IMR-90 (cell line): ENCODE measurements at regions not wholly inside any gene's neighbourhood (a gene's known extent, or its start where the extent isn't known, plus 50 kb on each side); places are given as distances from the start of the nearest gene placed in this dataset.

Experiments
- CHD1 ChIP-seq: IDR thresholded peaks from 2 replicates; pipeline ENCODE4 v1.6.1; 2012; ENCODE audit warnings: low read depth, low read length, improper control_type of control experiment
- CTCF ChIP-seq: conservative IDR thresholded peaks from 2 replicates; pipeline ENCODE4 v1.5.1; 2012; ENCODE audit warnings: mild to moderate bottlenecking, low read depth, low read length, improper control_type of control experiment
- MAZ ChIP-seq: IDR thresholded peaks from 2 replicates; pipeline ENCODE4 v1.6.1; 2012; ENCODE audit warnings: low read depth, mild to moderate bottlenecking, low read length, improper control_type of control experiment, moderate library complexity, borderline replicate concordance
- NFE2L2 ChIP-seq: fragments of 150-350 bp; IDR thresholded peaks from 2 replicates; pipeline ENCODE4 v1.6.1; 2016; ENCODE audit warnings: low read depth, mild to moderate bottlenecking, low read length
- POLR2A ChIP-seq: IDR thresholded peaks from 2 replicates; pipeline ENCODE4 v1.6.1; 2012; ENCODE audit warnings: mild to moderate bottlenecking, low read depth, low read length
- RAD21 ChIP-seq: IDR thresholded peaks from 2 replicates; pipeline ENCODE4 v1.6.1; 2012; ENCODE audit warnings: low read length, improper control_type of control experiment
- RCOR1 ChIP-seq: IDR thresholded peaks from 2 replicates; pipeline ENCODE4 v1.6.1; 2012; ENCODE audit warnings: mild to moderate bottlenecking, low read length, improper control_type of control experiment; ENCODE audit not compliant: insufficient replicate concordance
- RFX5 ChIP-seq: IDR thresholded peaks from 2 replicates; pipeline ENCODE4 v1.8.0; 2012; ENCODE audit warnings: low read depth, mild to moderate bottlenecking, low read length, moderate library complexity

GRCh38 chr2:45074713-45075112, 65.5 kb upstream of the SIX2 start:
- TF ChIP-seq POLR2A (no peak), CTCF (no peak), RAD21 (no peak), RFX5 (no peak), CHD1 (no peak), RCOR1 (no peak), MAZ (no peak), NFE2L2 (no peak)
